ENCODE measurements at regions not wholly inside any gene's neighbourhood (a gene's known extent, or its start where the extent isn't known, plus 50 kb on each side); places are given as distances from the start of the nearest gene placed in this dataset.

GRCh38 chr3:81326245-81326644 lies 435.2 kb downstream of the GBE1 start:
- Mint-ChIP-seq H3K4me3 (no peak overlapping the region), H3K36me3 (no peaks in the 10 kb centered on the region), H3K4me1 (no peaks in the 10 kb centered on the region), H3K27me3 (no peaks in the 10 kb centered on the region), H3K27ac (no peak overlapping the region), H3K9me3 (no peaks in the 10 kb centered on the region)
- DNase-seq, result no peak
- CTCF ChIA-PET, result no interaction called here

GRCh38 chr3:81320862-81321261 lies 440.6 kb downstream of the GBE1 start:
- DNase-seq, result no peak
- H3K4me1 Mint-ChIP-seq, result no peaks in the 10 kb centered on the region
- no peaks in the 10 kb centered on the region for H3K27me3 Mint-ChIP-seq
- no peak overlapping the region for H3K4me3 Mint-ChIP-seq
- H3K27ac Mint-ChIP-seq, result no peak overlapping the region
- no peaks in the 10 kb centered on the region for H3K36me3 Mint-ChIP-seq
- CTCF ChIA-PET, result no interaction called here
- peaks cover 3% of the 10 kb centered on the region for H3K9me3 Mint-ChIP-seq

GRCh38 chr3:81315030-81315429 lies 446.4 kb downstream of the GBE1 start:
- Mint-ChIP-seq H3K36me3 (no peaks in the 10 kb centered on the region), H3K4me1 (no peaks in the 10 kb centered on the region), H3K27me3 (no peaks in the 10 kb centered on the region), H3K27ac (no peak overlapping the region), H3K9me3 (peaks cover 3% of the 10 kb centered on the region), H3K4me3 (no peak overlapping the region)
- no peak for DNase-seq
- CTCF ChIA-PET, result no interaction called here

GRCh38 chr3:81311321-81311720 lies 450.1 kb downstream of the GBE1 start:
- Mint-ChIP-seq H3K4me1 (no peaks in the 10 kb centered on the region), H3K27ac (no peak overlapping the region), H3K36me3 (no peaks in the 10 kb centered on the region), H3K9me3 (peaks cover 3% of the 10 kb centered on the region), H3K27me3 (no peaks in the 10 kb centered on the region), H3K4me3 (no peak overlapping the region)
- no peak for DNase-seq
- CTCF ChIA-PET, result no interaction called here

GRCh38 chr3:81308306-81308705 lies 453.1 kb downstream of the GBE1 start:
- CTCF ChIA-PET, result no interaction called here
- Mint-ChIP-seq H3K27ac (no peak overlapping the region), H3K9me3 (no peaks in the 10 kb centered on the region), H3K4me1 (no peaks in the 10 kb centered on the region), H3K27me3 (no peaks in the 10 kb centered on the region), H3K36me3 (no peaks in the 10 kb centered on the region), H3K4me3 (no peak overlapping the region)
- no peak for DNase-seq

- Mint-ChIP-seq H3K27me3 (no peaks in the 10 kb centered on the region), H3K36me3 (no peaks in the 10 kb centered on the region), H3K9me3 (no peaks in the 10 kb centered on the region), H3K4me3 (no peak overlapping the region), H3K27ac (no peak overlapping the region), H3K4me1 (no peaks in the 10 kb centered on the region)
- CTCF ChIA-PET, result no interaction called here
- no peak for DNase-seq
Observed at GRCh38 chr3:81307221-81307620, 454.2 kb downstream of the GBE1 start.

- no peak for DNase-seq
- CTCF ChIA-PET, result interaction anchor here (1.1 kb wide), 1 partner anchor 10 kb away, joined by 6 read pairs; no protein-coding TSS in a partner anchor
- no peaks in the 10 kb centered on the region for H3K36me3 Mint-ChIP-seq
- H3K27ac Mint-ChIP-seq, result no peak overlapping the region
- no peaks in the 10 kb centered on the region for H3K9me3 Mint-ChIP-seq
- H3K4me3 Mint-ChIP-seq, result no peak overlapping the region
- H3K4me1 Mint-ChIP-seq, result no peaks in the 10 kb centered on the region
- H3K27me3 Mint-ChIP-seq, result no peaks in the 10 kb centered on the region
Observed at GRCh38 chr3:81303321-81303720, 458.1 kb downstream of the GBE1 start.

GRCh38 chr3:81302045-81302444 lies 459.4 kb downstream of the GBE1 start:
- H3K4me1 Mint-ChIP-seq, result no peaks in the 10 kb centered on the region
- DNase-seq, result peak; percentile 24
- CTCF ChIA-PET, result interaction anchor here (0.6 to 1.4 kb wide), 2 partner anchors 21 to 188 kb away, joined by 3 read pairs; no protein-coding TSS in a partner anchor
- H3K4me3 Mint-ChIP-seq, result no peak overlapping the region
- H3K27ac Mint-ChIP-seq, result no peak overlapping the region
- H3K27me3 Mint-ChIP-seq, result no peaks in the 10 kb centered on the region
- no peaks in the 10 kb centered on the region for H3K9me3 Mint-ChIP-seq
- H3K36me3 Mint-ChIP-seq, result no peaks in the 10 kb centered on the region

GRCh38 chr3:81301230-81301629 lies 460.2 kb downstream of the GBE1 start:
- no peak overlapping the region for H3K27ac Mint-ChIP-seq
- H3K9me3 Mint-ChIP-seq, result no peaks in the 10 kb centered on the region

GRCh38 chr3:81300324-81300927 lies 461.0 kb downstream of the GBE1 start:
- Mint-ChIP-seq H3K27me3 (no peaks in the 10 kb centered on the region), H3K4me3 (no peak overlapping the region)

More at GRCh38 chr3:81301230-81301629, 460.2 kb downstream of the GBE1 start:
- no peak for DNase-seq
- CTCF ChIA-PET, result interaction anchor here (0.7 to 1.1 kb wide), 3 partner anchors 9 to 38 kb away, joined by 3 read pairs; no protein-coding TSS in a partner anchor
- Mint-ChIP-seq H3K4me3 (no peak overlapping the region), H3K4me1 (no peaks in the 10 kb centered on the region), H3K36me3 (no peaks in the 10 kb centered on the region), H3K27me3 (no peaks in the 10 kb centered on the region)

GRCh38 chr3:81299481-81299880 lies 462.0 kb downstream of the GBE1 start:
- H3K9me3 Mint-ChIP-seq, result no peaks in the 10 kb centered on the region
- H3K4me1 Mint-ChIP-seq, result no peaks in the 10 kb centered on the region
- CTCF ChIA-PET, result no interaction called here
- H3K4me3 Mint-ChIP-seq, result no peak overlapping the region
- DNase-seq, result no peak
- no peaks in the 10 kb centered on the region for H3K36me3 Mint-ChIP-seq
- H3K27ac Mint-ChIP-seq, result no peak overlapping the region
- no peaks in the 10 kb centered on the region for H3K27me3 Mint-ChIP-seq

More at GRCh38 chr3:81300324-81300927, 461.0 kb downstream of the GBE1 start:
- no peak for DNase-seq
- no peaks in the 10 kb centered on the region for H3K9me3 Mint-ChIP-seq
- H3K36me3 Mint-ChIP-seq, result no peaks in the 10 kb centered on the region
- CTCF ChIA-PET, result interaction anchor here (1.1 kb wide), 1 partner anchor 39 kb away, joined by 3 read pairs; no protein-coding TSS in a partner anchor
- no peaks in the 10 kb centered on the region for H3K4me1 Mint-ChIP-seq
- H3K27ac Mint-ChIP-seq, result no peak overlapping the region

- no peak overlapping the region for H3K4me3 Mint-ChIP-seq
- H3K36me3 Mint-ChIP-seq, result no peaks in the 10 kb centered on the region
- CTCF ChIA-PET, result no interaction called here
- no peaks in the 10 kb centered on the region for H3K4me1 Mint-ChIP-seq
- no peak overlapping the region for H3K27ac Mint-ChIP-seq
- H3K9me3 Mint-ChIP-seq, result no peaks in the 10 kb centered on the region
- no peak for DNase-seq
- H3K27me3 Mint-ChIP-seq, result no peaks in the 10 kb centered on the region
Observed at GRCh38 chr3:81295906-81296577, 465.4 kb downstream of the GBE1 start.

- CTCF ChIA-PET, result no interaction called here
- Mint-ChIP-seq H3K4me3 (no peak overlapping the region), H3K27ac (no peak overlapping the region), H3K4me1 (no peaks in the 10 kb centered on the region), H3K27me3 (no peaks in the 10 kb centered on the region), H3K36me3 (no peaks in the 10 kb centered on the region), H3K9me3 (no peaks in the 10 kb centered on the region)
- DNase-seq, result no peak
Observed at GRCh38 chr3:81293156-81293555, 468.3 kb downstream of the GBE1 start.

- H3K27ac Mint-ChIP-seq, result no peak overlapping the region
- H3K9me3 Mint-ChIP-seq, result no peaks in the 10 kb centered on the region
- H3K36me3 Mint-ChIP-seq, result no peaks in the 10 kb centered on the region
- CTCF ChIA-PET, result interaction anchor here (1.2 kb wide), 1 partner anchor 10 kb away, joined by 3 read pairs; no protein-coding TSS in a partner anchor
- no peaks in the 10 kb centered on the region for H3K4me1 Mint-ChIP-seq
- DNase-seq, result no peak
- H3K4me3 Mint-ChIP-seq, result no peak overlapping the region
- no peaks in the 10 kb centered on the region for H3K27me3 Mint-ChIP-seq
Observed at GRCh38 chr3:81291586-81291985, 469.9 kb downstream of the GBE1 start.

GRCh38 chr3:81289676-81290075 lies 471.8 kb downstream of the GBE1 start:
- CTCF ChIA-PET, result no interaction called here
- no peak for DNase-seq
- Mint-ChIP-seq H3K36me3 (no peaks in the 10 kb centered on the region), H3K4me1 (no peaks in the 10 kb centered on the region), H3K27ac (no peak overlapping the region), H3K4me3 (no peak overlapping the region), H3K27me3 (no peaks in the 10 kb centered on the region), H3K9me3 (no peaks in the 10 kb centered on the region)

All from activated naive CD4-positive, alpha-beta T cell treated with anti-CD3 and anti-CD28 coated beads, Interleukin-2, amount 10 ng/mL, durations not matched to agents 7 days and 5 days (primary cell).